KMS-11 (cell line): ENCODE measurements at regions not wholly inside any gene's neighbourhood (a gene's known extent, or its start where the extent isn't known, plus 50 kb on each side); places are given as distances from the start of the nearest gene placed in this dataset.

Experiments
- H2AFZ ChIP-seq: fragments of 200-600 bp; sonication (generic); 2 replicates; pipeline ENCODE4 v1.6.1; 2016; ENCODE audit warnings: antibody characterized with exemption, mixed run types, low read depth
- H3K27ac ChIP-seq: fragments of 200-600 bp; sonication (generic); 2 replicates; pipeline ENCODE4 v1.6.1; 2016; ENCODE audit warnings: mild to moderate bottlenecking, mixed run types
- H3K27me3 ChIP-seq: fragments of 200-600 bp; sonication (generic); 2 replicates; pipeline ENCODE4 v1.6.1; 2017; ENCODE audit warnings: mild to moderate bottlenecking, low read depth, mixed run types, moderate library complexity; ENCODE audit not compliant: insufficient read depth
- H3K36me3 ChIP-seq: fragments of 200-600 bp; sonication (generic); 2 replicates; pipeline ENCODE4 v1.6.1; 2017; ENCODE audit warnings: mild to moderate bottlenecking, mixed run types; ENCODE audit not compliant: insufficient read depth
- H3K4me1 ChIP-seq: fragments of 200-600 bp; sonication (generic); 2 replicates; pipeline ENCODE4 v1.6.1; 2016; ENCODE audit warnings: mild to moderate bottlenecking, low read depth, mixed run types; ENCODE audit not compliant: poor library complexity, severe bottlenecking
- H3K4me2 ChIP-seq: fragments of 200-600 bp; sonication (generic); 2 replicates; pipeline ENCODE4 v1.7.0; 2016; ENCODE audit warnings: mild to moderate bottlenecking, mixed run types
- H3K4me3 ChIP-seq: fragments of 200-600 bp; sonication (generic); IDR thresholded peaks from 2 replicates; pipeline ENCODE4 v1.6.1; 2017; ENCODE audit warnings: low read depth, low read length, mixed read lengths; ENCODE audit not compliant: insufficient read depth
- H3K79me2 ChIP-seq: fragments of 200-600 bp; sonication (generic); 2 replicates; pipeline ENCODE4 v1.6.1; 2016; ENCODE audit warnings: low read depth, mixed run types; ENCODE audit not compliant: insufficient read depth
- H3K9ac ChIP-seq: fragments of 200-600 bp; sonication (generic); 2 replicates; pipeline ENCODE4 v1.6.1; 2016; ENCODE audit warnings: mild to moderate bottlenecking, mixed run types
- H4K20me1 ChIP-seq: fragments of 200-600 bp; sonication (generic); 2 replicates; pipeline ENCODE4 v1.6.1; 2016; ENCODE audit warnings: mild to moderate bottlenecking, mixed run types; ENCODE audit not compliant: insufficient read depth
- TF ChIP-seq, protein P1 (sequence below): fragments of 200-600 bp; sonication (generic); conservative IDR thresholded peaks from 2 replicates; pipeline ENCODE4 v1.6.1; 2017; ENCODE audit warnings: low read depth, mild to moderate bottlenecking, antibody characterized with exemption, low read length, moderate library complexity, mixed read lengths

DNA sequence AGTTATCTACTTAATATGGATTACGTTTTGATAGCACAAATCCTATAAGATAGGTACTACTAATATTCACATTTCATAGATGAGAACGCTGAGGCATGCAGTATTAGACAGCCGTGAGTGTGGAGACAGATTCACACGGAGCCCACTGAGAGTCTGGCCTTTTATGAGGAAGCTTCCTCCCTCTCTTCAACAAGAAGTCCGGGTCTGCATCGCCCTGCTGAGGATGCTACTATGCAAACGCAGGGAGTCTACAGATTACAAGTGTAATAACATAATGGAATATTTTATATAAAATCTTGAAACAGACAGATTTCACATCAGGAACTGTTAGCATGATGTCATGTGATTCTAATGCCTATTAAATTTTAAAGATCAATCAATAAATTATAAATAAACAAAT lies 255.9 kb upstream of the GLI3 start:
- H2AFZ ChIP-seq: no peak overlapping the region
- no peaks in the 10 kb centered on the region for H3K79me2 ChIP-seq
- H3K4me1 ChIP-seq: no peaks in the 10 kb centered on the region
- H3K27me3 ChIP-seq: no peaks in the 10 kb centered on the region
- H3K4me3 ChIP-seq: no peak overlapping the region
- H4K20me1 ChIP-seq: no peaks in the 10 kb centered on the region
- H3K36me3 ChIP-seq: no peaks in the 10 kb centered on the region
- H3K9ac ChIP-seq: no peak overlapping the region
- no peak overlapping the region for H3K4me2 ChIP-seq
- TF ChIP-seq, protein P1, sequence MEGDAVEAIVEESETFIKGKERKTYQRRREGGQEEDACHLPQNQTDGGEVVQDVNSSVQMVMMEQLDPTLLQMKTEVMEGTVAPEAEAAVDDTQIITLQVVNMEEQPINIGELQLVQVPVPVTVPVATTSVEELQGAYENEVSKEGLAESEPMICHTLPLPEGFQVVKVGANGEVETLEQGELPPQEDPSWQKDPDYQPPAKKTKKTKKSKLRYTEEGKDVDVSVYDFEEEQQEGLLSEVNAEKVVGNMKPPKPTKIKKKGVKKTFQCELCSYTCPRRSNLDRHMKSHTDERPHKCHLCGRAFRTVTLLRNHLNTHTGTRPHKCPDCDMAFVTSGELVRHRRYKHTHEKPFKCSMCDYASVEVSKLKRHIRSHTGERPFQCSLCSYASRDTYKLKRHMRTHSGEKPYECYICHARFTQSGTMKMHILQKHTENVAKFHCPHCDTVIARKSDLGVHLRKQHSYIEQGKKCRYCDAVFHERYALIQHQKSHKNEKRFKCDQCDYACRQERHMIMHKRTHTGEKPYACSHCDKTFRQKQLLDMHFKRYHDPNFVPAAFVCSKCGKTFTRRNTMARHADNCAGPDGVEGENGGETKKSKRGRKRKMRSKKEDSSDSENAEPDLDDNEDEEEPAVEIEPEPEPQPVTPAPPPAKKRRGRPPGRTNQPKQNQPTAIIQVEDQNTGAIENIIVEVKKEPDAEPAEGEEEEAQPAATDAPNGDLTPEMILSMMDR: no peak
- no peak overlapping the region for H3K27ac ChIP-seq

DNA sequence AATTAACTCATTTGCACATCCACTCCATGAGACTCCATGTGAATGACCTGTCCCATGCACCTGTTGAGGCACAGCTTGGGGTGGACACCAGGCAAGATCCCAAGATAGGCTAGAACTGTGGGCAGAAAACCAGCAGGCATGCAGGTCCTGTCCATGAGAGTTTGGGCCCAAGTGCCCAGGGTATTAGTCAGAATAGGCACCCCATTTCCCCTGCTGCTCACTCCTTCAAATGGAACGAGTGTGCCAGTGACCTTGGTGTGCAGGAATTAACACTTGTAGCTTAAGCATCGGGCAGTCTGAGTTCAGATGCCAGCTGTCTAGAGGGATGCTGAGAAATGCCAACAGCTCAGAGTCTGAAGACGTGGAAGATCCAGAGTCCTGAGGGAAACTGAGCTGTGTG lies 254.1 kb upstream of the GLI3 start:
- Histone ChIP-seq H3K36me3 (no peaks in the 10 kb centered on the region), H3K27me3 (no peaks in the 10 kb centered on the region), H3K27ac (no peak overlapping the region), H3K4me2 (no peak overlapping the region), H3K4me1 (no peaks in the 10 kb centered on the region), H2AFZ (no peak overlapping the region), H4K20me1 (no peaks in the 10 kb centered on the region), H3K9ac (no peak overlapping the region), H3K4me3 (no peak overlapping the region), H3K79me2 (no peaks in the 10 kb centered on the region)
- TF ChIP-seq, protein P1: no peak

DNA sequence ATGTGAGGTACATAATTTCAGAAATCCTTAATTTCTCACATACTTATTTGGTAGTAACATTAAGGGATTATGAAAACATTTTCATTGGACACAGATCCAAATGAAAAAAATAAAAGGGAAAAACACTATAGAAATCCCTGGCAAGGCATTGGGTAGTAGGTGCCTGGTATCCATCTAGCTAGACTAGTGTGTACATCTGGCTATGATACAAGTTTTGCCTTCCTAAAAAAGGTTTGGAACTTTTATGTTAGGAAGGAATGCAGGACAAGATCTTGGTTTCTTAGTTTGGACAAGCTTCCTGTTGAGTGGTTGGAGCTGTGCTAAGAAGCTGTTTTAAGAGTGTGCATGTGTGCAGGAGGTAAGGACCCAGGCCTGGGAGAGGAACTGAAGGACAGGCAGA lies 252.3 kb upstream of the GLI3 start:
- no peak overlapping the region for H3K4me3 ChIP-seq
- TF ChIP-seq, protein P1: no peak

DNA sequence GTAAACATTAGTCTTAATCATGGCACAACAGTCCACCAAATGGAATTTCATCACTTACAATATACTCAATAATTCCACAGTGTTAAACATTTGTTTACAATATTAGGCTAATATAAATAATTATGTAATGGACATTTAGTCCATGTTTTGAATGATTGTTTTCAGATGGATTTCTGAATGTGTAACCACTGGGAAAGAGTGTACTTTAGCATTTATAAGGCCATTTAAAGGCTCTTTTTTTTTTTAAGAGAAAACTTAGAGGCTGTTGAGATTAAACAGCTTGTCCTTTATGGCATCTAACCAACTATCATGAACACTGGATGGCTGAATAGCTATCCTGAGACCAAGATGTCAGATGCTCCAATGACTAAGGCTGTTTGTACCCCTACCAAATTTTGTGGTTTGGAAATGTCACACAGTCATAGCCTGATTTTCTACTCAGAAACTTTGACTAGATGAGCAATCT lies 248.3 kb upstream of the GLI3 start:
- H3K79me2 ChIP-seq: no peaks in the 10 kb centered on the region
- no peak overlapping the region for H3K4me3 ChIP-seq
- H2AFZ ChIP-seq: no peak overlapping the region
- no peak overlapping the region for H3K9ac ChIP-seq
- TF ChIP-seq, protein P1: no peak
- no peaks in the 10 kb centered on the region for H3K27me3 ChIP-seq
- H3K36me3 ChIP-seq: no peaks in the 10 kb centered on the region
- H3K4me2 ChIP-seq: no peak overlapping the region
- H3K4me1 ChIP-seq: no peaks in the 10 kb centered on the region
- H3K27ac ChIP-seq: no peak overlapping the region
- H4K20me1 ChIP-seq: no peaks in the 10 kb centered on the region

More for the DNA sequence above, 252.3 kb upstream of the GLI3 start:
- Histone ChIP-seq H3K4me1 (no peaks in the 10 kb centered on the region), H3K27me3 (no peaks in the 10 kb centered on the region), H3K4me2 (no peak overlapping the region), H3K36me3 (no peaks in the 10 kb centered on the region), H3K9ac (no peak overlapping the region), H3K27ac (no peak overlapping the region), H4K20me1 (no peaks in the 10 kb centered on the region), H2AFZ (no peak overlapping the region), H3K79me2 (no peaks in the 10 kb centered on the region)
